Panc1 (cell line): ENCODE measurements at regions not wholly inside any gene's neighbourhood (a gene's known extent, or its start where the extent isn't known, plus 50 kb on each side); places are given as distances from the start of the nearest gene placed in this dataset.

Experiments
- CTCF ChIP-seq: fragments of 450-650 bp; IDR thresholded peaks from 2 replicates; pipeline ENCODE4 v1.5.1; 2017; ENCODE audit warnings: mild to moderate bottlenecking
- POLR2AphosphoS5 ChIP-seq: IDR thresholded peaks from 2 replicates; pipeline ENCODE4 v1.6.1; 2012; ENCODE audit warnings: mild to moderate bottlenecking, low read depth, low read length, moderate library complexity
- REST ChIP-seq, 2 experiments: IDR thresholded peaks; 2 replicates each; pipeline ENCODE4 v1.6.1; 2011 to 2012; ENCODE audit warnings: low read depth in 2 of 2, control low read depth in 1 of 2, low read length in 1 of 2, mild to moderate bottlenecking in 1 of 2, moderate library complexity in 1 of 2; ENCODE audit not compliant: insufficient read depth in 1 of 2
- SIN3A ChIP-seq: IDR thresholded peaks from 2 replicates; pipeline ENCODE4 v1.6.1; 2012; ENCODE audit warnings: low read depth, mild to moderate bottlenecking, low read length, moderate library complexity, borderline replicate concordance; ENCODE audit not compliant: insufficient read depth

- TF ChIP-seq CTCF (no peak), SIN3A (no peak), POLR2AphosphoS5 (no peak), REST (IDR thresholded peaks at IDR 0.05; ENCODE audit: insufficient read depth in 1 of 2, low read depth in 2 of 2, low read length in 1 of 2) (no peak)
Measured at GRCh38 chr13:64255988-64256387, 2840.3 kb upstream of the PCDH20 start.
